Ramos (cell line): ENCODE measurements at regions not wholly inside any gene's neighbourhood (a gene's known extent, or its start where the extent isn't known, plus 50 kb on each side); places are given as distances from the start of the nearest gene placed in this dataset.
"Not testable (repeated sequence)": the region's sequence is repeated elsewhere in the genome, so short reads cannot be mapped to it uniquely, and the experiment has no call there.

Experiments used
- in situ Hi-C: fragments of 300-500 bp; cut with MboI; formaldehyde crosslinking; loops from one replicate; pipeline ENCODE4 v1.14.3; 2022; ENCODE audit warnings: low sequenced_read_pairs; ENCODE audit not compliant: unreplicated experiment

- in situ Hi-C loops = no loop called here
These were observed 575.2 kb upstream of the MDGA2 start for GRCh38 chr14:48250575-48250974.

GRCh38 chr14:48247977-48248376, 572.6 kb upstream of the MDGA2 start:
- in situ Hi-C loops = no loop called here

DNA sequence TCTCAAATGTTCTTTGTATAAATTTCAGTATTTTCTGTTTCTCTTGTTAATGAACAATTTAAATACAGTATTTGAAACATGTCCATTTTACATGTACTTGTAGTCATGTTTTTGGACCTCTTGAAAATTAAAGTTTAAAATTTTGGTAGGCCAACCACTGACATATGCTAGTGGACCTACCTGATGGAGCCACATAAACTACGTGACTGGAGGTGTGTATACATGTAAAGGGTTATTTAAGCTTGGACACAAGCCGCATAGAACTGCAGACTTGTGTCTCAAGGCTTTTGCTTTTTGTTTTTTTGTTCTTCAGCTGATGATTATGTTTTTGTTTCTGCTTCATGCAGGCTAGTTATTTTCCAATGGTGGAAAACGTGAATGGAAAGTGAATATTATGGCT, 568.5 kb upstream of the MDGA2 start:
- in situ Hi-C loops = no loop called here

GRCh38 chr14:48229091-48229490, 553.7 kb upstream of the MDGA2 start:
- in situ Hi-C loops = no loop called here

DNA sequence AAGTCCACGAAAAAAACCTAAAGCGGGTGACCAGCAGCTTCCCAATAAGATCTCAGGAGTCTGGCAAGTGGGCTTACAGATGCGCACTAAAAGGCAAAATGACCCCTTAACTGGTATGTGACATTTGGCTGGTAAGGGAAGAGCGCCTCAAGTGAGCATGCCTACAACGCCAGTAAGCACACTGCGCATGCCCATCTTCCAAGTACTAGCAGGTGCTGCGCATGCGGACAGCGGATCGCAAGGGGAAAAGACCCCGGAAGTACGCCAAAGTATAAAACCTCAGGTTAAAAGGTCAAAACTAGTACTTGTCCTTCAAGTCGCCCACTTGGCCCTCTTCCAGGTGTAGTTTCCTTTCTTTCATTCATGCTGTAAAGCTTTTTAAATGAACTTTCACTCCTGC, 518.5 kb upstream of the MDGA2 start:
- in situ Hi-C loops = no loop called here

- in situ Hi-C loops = not testable (repeated sequence)
These were observed 474.2 kb upstream of the MDGA2 start for GRCh38 chr14:48149624-48150023.

- in situ Hi-C loops = no loop called here
These were observed 465.4 kb upstream of the MDGA2 start for GRCh38 chr14:48140804-48141203.

- in situ Hi-C loops = no loop called here
These were observed 454.1 kb upstream of the MDGA2 start for GRCh38 chr14:48129472-48129871.

- in situ Hi-C loops = no loop called here
These were observed 452.3 kb upstream of the MDGA2 start for GRCh38 chr14:48127674-48128073.

DNA sequence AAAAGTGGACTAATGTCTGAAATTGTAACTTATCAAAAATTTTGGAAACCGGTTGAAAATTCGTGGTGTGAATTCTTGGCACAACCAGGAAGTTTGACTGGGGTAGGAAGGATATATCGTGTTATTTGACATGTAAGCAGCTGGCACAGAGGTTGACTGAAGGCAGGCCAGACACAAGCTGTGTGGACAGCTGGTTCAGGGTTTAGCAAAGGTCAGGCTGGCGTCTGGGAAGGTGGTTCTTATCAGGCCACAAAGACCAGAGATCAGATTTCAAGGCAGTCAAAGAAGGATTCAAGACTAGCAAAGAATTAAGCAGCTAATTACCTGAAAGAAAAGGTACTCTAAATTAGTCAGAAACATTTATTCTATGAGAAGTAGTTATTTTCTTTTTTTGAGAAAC, 450.2 kb upstream of the MDGA2 start:
- in situ Hi-C loops = no loop called here

DNA sequence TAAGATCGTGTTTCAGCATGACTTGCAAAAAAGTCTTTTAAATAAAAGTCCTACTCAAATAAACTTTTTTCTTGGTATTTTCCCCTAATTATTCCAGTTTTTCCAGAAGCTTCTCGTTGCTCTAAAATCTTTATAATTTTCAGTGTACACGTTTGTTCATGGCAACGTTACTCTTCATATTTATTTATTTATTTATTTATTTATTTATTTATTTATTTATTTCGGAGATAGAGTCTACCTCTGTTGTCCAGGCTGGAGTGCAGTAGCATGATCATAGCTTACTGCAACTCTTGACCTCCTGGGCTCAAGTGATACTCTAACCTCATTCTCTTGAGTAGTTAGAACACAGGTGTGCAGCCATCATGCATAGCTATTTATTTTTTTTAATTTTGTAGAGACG, 438.3 kb upstream of the MDGA2 start:
- in situ Hi-C loops = no loop called here

- in situ Hi-C loops = no loop called here
These were observed 435.7 kb upstream of the MDGA2 start for GRCh38 chr14:48111151-48111550.

DNA sequence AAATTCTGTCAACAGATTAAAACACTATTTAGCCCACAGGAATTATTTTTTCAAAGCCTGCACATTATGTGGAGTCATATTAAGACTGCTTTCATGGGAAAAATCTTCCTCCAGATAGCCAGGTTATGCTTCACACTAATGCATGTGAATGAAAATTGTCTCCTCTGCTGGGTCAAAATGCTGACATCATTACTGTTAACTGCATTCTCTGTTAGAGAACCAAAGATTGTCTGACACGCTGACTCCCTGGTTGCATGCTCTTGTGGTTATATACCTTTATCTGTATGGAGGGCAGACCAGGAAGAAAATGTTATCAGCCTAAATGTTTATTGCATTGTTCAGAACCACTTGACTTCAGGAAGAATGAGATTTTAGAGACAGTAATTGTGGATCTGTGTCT, 432.2 kb upstream of the MDGA2 start:
- in situ Hi-C loops = no loop called here

DNA sequence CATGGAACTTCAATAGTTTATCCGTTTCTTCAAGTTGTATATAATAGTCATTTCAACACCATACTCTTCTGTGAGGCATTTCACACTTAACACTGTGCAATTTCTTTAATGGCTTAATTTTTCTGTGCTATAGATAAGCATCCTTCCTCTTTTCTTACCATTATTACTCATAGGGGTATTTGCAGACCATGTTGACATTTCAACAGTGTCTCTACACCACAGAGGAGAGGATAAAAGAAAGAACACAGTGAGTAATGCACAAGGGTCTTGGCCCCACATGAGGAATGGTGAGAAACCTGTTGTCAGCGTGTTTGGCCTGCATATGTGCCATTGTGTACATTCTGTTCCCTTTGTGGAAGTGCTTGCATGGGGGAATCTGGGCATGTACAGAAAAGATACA, 421.5 kb upstream of the MDGA2 start:
- in situ Hi-C loops = no loop called here

GRCh38 chr14:48086516-48086915, 411.1 kb upstream of the MDGA2 start:
- in situ Hi-C loops = no loop called here

- in situ Hi-C loops = no loop called here
These were observed 400.1 kb upstream of the MDGA2 start for GRCh38 chr14:48075487-48075886.

GRCh38 chr14:48052973-48053372, 377.6 kb upstream of the MDGA2 start:
- in situ Hi-C loops = no loop called here

GRCh38 chr14:48035836-48036235, 360.4 kb upstream of the MDGA2 start:
- in situ Hi-C loops = no loop called here

DNA sequence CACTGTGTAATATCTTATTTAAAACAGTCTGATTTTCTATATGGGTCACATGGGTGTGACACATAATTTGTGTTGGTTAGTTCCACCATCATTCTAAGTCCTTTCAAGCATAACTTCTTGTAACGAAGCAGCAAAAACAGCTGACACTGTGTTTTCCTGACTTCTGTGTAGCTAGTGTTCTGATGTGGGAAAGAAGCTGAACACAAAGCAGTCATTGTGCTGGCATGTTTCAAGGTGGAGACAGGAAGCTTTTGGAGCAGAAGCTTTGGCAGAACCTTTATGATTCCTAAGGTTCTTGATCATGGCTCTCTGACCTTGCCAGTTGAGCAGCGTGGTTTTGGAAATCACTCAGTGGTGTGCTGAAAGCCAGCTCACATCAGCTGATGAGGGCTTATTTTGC, 351.7 kb upstream of the MDGA2 start:
- in situ Hi-C loops = no loop called here

DNA sequence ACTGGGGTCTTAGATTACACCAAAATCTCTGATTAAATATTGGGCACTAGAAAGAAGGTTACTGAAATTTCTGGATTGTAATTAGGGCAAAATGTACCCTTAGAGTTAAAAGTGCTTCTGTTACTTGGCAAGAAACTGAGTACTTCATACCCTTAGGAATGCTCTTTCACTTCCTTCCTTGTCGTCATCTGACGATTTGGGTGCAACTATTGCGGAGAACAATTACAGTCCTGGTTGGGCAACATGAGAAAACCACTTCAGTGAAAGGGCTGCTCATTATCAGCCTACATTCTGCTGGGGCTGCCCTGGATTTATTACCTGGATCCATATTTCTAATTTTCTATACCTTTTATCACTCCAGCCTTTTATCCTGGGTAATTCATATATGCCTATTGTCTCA, 348.5 kb upstream of the MDGA2 start:
- in situ Hi-C loops = no loop called here

GRCh38 chr14:48011484-48011883, 336.1 kb upstream of the MDGA2 start:
- in situ Hi-C loops = not testable (repeated sequence)

GRCh38 chr14:48008646-48009045, 333.2 kb upstream of the MDGA2 start:
- in situ Hi-C loops = no loop called here

- in situ Hi-C loops = no loop called here
These were observed 330.6 kb upstream of the MDGA2 start for GRCh38 chr14:48005986-48006385.
